Right cardiac atrium (tissue), 5 donors: ENCODE measurements at regions not wholly inside any gene's neighbourhood (a gene's known extent, or its start where the extent isn't known, plus 50 kb on each side); places are given as distances from the start of the nearest gene placed in this dataset.

ENCODE experiments used
- ATAC-seq, 2 donors: fragments of 200-7000 bp; cut with Tn5 transposase; one replicate each; pipeline versions ENCODE4 v1.8.0 to v1.9.1; 2020; ENCODE audit warnings: moderate library complexity in 2 of 2, mild to moderate bottlenecking in 1 of 2
- DNase-seq, 3 donors: peaks; one replicate each; pipeline ENCODE4 v3.0.0-alpha.2; 2020
- H3K27ac ChIP-seq: one replicate; pipeline ENCODE4 v1.5.1; 2013; ENCODE audit warnings: mild to moderate bottlenecking, low read length, control low read depth, moderate library complexity
- H3K27me3 ChIP-seq: one replicate; pipeline ENCODE4 v1.6.1; 2013; ENCODE audit not compliant: control insufficient read depth, insufficient read depth
- H3K4me1 ChIP-seq: one replicate; pipeline ENCODE4 v1.6.1; 2013; ENCODE audit warnings: low read length; ENCODE audit not compliant: control insufficient read depth, insufficient read depth
- H3K4me3 ChIP-seq: one replicate; pipeline ENCODE4 v1.5.1; 2013; ENCODE audit warnings: low read length, control low read depth
- H3K9me3 ChIP-seq: one replicate; pipeline ENCODE4 v1.6.1; 2013; ENCODE audit warnings: low read length; ENCODE audit not compliant: control insufficient read depth
- WGBS: extraction: QIAGEN DNeasy Blood & Tissue Kit; methylation state at CpG from one replicate; pipeline ENCODE4 v1.1.7; 2013; 5-methylcytosine and 5-hydroxymethylcytosine counted together
- intact Hi-C, 4 donors: fragments of 100-400 bp; cut with DNase I; formaldehyde crosslinking; loops; one replicate each; pipeline versions ENCODE4 v1.11.0 to v1.14.0; 2022 to 2023
- donor health status: healthy with polysubstance abuse.
- donor health status: DM: no; HTN: yes; CAD: no.
- donor health status: DM: no; HTN: no; CAD: no.
- donor health status: DM: no; HTN: yes; CAD: no; lungs with severe emphysema.
- donor health status: DM: yes; HTN: yes; CAD: no.

DNA sequence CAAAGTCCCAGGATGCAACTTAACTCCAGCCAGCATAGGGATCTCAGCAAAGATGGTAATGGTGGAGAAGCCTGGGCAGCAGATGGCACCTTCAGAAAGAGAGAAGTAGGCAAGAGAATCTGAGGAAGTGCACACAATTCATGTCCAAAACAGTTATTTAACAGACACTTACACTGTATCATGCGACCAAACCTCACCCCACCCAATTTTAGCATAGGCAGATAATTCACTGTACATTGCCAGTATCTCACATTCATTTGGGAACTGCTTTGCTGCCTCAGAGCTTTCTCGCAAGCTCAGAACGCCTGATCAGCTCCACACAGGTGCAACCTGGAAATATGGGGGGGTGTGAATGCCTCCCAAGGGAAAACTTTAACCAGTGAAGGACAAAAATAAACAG lies 143.0 kb upstream of the MAOA start:
- DNase-seq (no peak), ATAC-seq (no peak)
- no peaks in the 10 kb centered on the region for H3K9me3 ChIP-seq
- WGBS = 81% methylated on average over 3 of the region's 3 CpGs
- H3K27me3 ChIP-seq = no peaks in the 10 kb centered on the region
- intact Hi-C loops = no loop called here
- no peaks in the 10 kb centered on the region for H3K4me1 ChIP-seq
- H3K27ac ChIP-seq = no peak overlapping the region
- H3K4me3 ChIP-seq = no peak overlapping the region

DNA sequence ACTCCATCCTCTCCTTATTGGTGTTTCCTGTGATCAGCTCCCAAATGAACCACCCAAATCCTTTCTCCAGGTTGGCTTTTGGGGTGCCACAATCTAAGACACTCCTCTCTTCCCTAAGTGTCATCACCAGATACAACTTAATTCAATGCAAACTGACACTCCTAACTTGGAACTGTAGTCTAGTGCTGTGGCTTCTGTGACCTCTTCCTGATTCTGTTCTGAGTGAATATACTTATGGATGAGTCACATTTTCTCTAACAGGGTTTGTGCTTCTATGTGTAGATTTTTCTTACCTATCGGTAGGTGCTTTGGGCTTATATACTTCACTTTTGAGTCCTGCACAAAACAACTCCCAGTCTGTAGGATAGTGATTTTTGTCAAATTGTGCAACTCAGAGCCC lies 141.3 kb upstream of the MAOA start:
- no peaks in the 10 kb centered on the region for H3K4me1 ChIP-seq
- DNase-seq (no peak), ATAC-seq (no peak)
- no peak overlapping the region for H3K27ac ChIP-seq
- intact Hi-C loops = no loop called here
- 97% methylated on average over 1 of the region's 1 CpG for WGBS
- H3K27me3 ChIP-seq = no peaks in the 10 kb centered on the region
- H3K9me3 ChIP-seq = no peaks in the 10 kb centered on the region
- no peak overlapping the region for H3K4me3 ChIP-seq

DNA sequence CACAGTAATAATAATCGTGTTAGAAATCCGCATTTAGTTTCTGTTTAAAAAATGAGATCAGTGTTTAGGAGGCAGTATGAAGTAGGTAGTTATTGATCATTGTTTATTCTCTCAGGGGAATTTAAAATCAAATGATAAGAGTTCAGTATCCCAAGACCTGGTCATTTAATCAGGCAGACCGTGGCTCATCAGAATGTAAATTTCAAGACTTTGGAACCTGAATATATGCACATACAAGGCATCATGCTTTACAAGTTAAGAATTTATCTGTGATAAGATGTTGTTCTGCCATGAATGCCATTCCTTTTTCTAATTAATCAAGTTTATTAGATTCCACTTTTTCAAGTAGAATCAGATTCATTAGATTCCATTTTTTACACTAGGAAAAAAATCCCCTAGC lies 133.5 kb upstream of the MAOA start:
- no peaks in the 10 kb centered on the region for H3K4me1 ChIP-seq
- H3K27ac ChIP-seq = no peak overlapping the region
- intact Hi-C loops = no loop called here
- no peak overlapping the region for H3K4me3 ChIP-seq
- H3K27me3 ChIP-seq = no peaks in the 10 kb centered on the region
- DNase-seq (no peak), ATAC-seq (no peak)
- 88% methylated on average over 3 of the region's 3 CpGs for WGBS
- H3K9me3 ChIP-seq = no peaks in the 10 kb centered on the region

DNA sequence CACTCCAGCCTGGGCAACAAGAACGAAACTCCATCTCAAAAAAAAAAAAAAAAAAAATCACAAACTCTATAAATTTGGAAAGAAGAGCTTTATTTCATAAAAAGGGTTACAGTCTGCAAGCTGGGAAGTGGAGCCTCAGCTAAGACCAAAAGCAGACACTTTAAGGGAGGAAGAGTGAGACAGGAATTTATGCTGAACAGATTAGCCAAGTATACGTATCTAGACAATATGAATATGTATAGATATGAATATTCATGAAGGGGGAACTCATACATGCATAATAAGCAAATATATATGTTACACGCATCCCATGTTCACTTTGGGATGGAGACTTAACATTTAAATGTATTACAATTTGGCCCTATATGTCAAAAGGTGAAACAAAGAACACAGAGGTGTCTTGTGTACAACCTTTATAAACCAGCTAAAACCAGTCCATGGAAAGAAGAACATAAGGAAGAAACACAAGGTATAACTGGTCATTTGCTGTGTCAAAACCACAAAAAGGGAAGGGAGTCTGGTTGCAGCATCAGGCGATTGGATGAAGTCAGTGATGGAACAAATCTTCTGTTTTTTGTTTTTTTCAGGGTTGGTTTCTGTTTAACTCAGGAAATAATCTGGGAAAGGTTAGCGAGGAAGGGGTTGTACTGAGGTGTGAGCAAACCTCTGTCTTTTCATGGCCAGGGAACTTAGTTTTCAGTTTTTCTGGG lies 130.0 kb upstream of the MAOA start:
- H3K27ac ChIP-seq = no peak overlapping the region
- H3K9me3 ChIP-seq = no peaks in the 10 kb centered on the region
- H3K4me3 ChIP-seq = no peak overlapping the region
- no peaks in the 10 kb centered on the region for H3K4me1 ChIP-seq
- no peak for DNase-seq
- no peak for ATAC-seq
- 86% methylated on average over 5 of the region's 5 CpGs for WGBS
- intact Hi-C loops = no loop called here
- H3K27me3 ChIP-seq = no peaks in the 10 kb centered on the region

DNA sequence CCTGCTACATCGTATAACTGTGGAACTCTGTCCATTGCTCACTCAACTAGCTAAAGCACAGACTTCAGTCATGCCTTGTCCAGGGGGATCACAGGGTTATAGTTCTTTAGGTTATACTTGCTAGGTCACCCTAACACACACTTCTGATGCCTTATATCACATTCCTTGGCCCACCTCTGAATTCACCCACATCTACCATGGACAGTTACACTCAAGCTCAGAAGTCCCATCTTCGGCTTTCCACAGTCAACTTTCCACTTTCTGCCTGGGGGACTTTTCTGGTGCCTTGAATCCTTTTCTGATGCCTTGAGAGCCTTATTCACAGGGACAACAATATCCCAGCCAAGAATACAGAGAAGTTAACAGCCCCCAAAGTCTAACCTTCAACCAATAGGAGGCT lies 129.2 kb upstream of the MAOA start:
- Histone ChIP-seq H3K4me1 (no peaks in the 10 kb centered on the region), H3K27me3 (no peaks in the 10 kb centered on the region), H3K4me3 (no peak overlapping the region), H3K27ac (no peak overlapping the region), H3K9me3 (no peaks in the 10 kb centered on the region)
- ATAC-seq = no peak
- WGBS = 86% methylated on average over 2 of the region's 2 CpGs
- no peak for DNase-seq
- intact Hi-C loops = no loop called here

DNA sequence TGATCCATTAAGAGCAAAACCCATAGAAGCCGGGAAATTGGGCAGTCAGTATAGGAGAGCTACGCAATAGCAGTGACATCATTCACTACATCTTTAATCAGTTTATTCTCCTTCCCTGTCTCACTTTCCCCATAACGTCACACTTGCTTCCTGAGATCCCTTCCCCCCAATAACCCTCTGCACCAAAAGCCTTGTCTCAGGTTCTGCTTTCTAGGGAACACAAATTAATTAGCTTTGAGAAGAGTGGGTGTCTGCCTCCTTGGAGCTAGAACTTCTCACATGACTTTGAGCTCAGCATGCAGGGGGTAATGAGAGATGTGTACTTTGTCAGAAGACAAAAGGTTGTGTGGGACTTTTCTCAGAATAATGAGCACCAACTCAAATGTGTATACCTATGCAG lies 128.3 kb upstream of the MAOA start:
- no peak for ATAC-seq
- intact Hi-C loops = no loop called here
- H3K4me3 ChIP-seq = no peak overlapping the region
- H3K9me3 ChIP-seq = no peaks in the 10 kb centered on the region
- H3K27ac ChIP-seq = no peak overlapping the region
- no peaks in the 10 kb centered on the region for H3K4me1 ChIP-seq
- no peak for DNase-seq
- 78% methylated on average over 3 of the region's 3 CpGs for WGBS
- no peaks in the 10 kb centered on the region for H3K27me3 ChIP-seq

DNA sequence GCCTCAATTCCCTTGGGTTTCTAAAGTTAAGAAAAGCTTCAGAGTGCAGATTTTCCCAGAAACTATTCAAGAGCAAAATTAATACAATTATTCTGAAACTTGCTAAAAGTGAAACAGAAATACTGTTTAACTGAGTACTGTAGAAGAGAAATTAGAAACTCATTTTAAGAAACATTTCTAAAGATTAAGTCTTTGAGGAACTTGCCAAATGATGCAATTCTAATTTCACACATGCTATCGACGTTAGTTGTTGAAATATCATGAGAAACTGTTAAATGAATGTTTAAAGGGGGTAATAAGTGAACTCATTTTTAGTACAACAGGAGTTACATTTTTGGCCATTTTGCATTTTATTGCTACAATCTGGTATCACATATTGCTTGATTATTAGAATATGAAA lies 125.3 kb upstream of the MAOA start:
- Histone ChIP-seq H3K27ac (no peak overlapping the region), H3K4me1 (no peaks in the 10 kb centered on the region), H3K27me3 (no peaks in the 10 kb centered on the region), H3K9me3 (no peaks in the 10 kb centered on the region), H3K4me3 (no peak overlapping the region)
- no peak for ATAC-seq
- intact Hi-C loops = no loop called here
- WGBS = 60% methylated on average over 2 of the region's 2 CpGs
- DNase-seq = no peak

DNA sequence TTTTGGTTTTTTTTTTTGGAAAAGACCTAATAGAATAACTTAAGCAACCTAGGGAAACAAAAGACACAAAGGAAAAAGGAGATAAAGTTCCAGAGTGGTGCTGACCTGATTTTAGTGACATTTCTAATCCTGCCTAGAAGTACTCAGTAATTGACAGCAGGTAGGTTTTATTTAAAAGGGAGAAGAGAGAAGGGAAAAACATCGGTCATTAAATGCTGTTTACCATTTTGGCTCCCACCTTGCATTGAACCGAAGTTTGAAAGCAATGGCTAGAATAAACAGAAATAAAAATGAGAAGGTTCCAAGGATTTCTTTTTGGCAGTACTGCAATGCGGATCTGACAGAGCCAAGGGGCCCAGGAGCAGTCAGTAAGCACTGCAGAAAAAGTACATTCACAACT lies 115.8 kb upstream of the MAOA start:
- Histone ChIP-seq H3K4me3 (no peak overlapping the region), H3K4me1 (no peaks in the 10 kb centered on the region), H3K9me3 (no peaks in the 10 kb centered on the region), H3K27ac (no peak overlapping the region), H3K27me3 (no peaks in the 10 kb centered on the region)
- 79% methylated on average over 3 of the region's 3 CpGs for WGBS
- ATAC-seq (no peak), DNase-seq (no peak)
- intact Hi-C loops = no loop called here

DNA sequence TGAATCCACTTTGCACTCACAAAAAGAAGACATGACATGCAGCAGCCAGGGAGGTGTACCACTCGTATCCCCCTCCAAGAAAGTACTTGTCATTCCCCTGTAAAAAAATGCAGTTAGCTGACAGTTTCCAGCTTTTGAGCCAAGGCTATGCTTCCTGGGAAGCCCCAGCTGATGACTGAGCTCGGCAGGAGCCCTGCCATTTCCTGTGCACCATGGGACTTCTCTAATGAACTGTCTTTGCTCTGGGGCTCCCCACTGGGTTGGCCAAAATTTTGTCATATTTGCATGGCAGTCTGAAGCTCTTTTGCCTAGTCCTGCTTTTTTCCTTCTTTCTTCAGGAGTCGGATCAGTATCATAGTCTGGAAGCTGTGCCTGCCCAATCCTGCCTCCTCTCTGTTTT lies 104.5 kb upstream of the MAOA start:
- Histone ChIP-seq H3K9me3 (no peaks in the 10 kb centered on the region), H3K27me3 (no peaks in the 10 kb centered on the region), H3K4me3 (no peak overlapping the region), H3K27ac (no peak overlapping the region), H3K4me1 (no peaks in the 10 kb centered on the region)
- ATAC-seq (peak in 1 of 2 donors; percentile 57), DNase-seq (peak in 2 of 3 donors; percentile 10 to 33)
- intact Hi-C loops = loop anchor here in 1 of 4 donors (10.0 kb wide), 1 partner anchor 1747 kb away; no protein-coding TSS in a partner anchor
- WGBS = 32% methylated on average over 3 of the region's 3 CpGs

DNA sequence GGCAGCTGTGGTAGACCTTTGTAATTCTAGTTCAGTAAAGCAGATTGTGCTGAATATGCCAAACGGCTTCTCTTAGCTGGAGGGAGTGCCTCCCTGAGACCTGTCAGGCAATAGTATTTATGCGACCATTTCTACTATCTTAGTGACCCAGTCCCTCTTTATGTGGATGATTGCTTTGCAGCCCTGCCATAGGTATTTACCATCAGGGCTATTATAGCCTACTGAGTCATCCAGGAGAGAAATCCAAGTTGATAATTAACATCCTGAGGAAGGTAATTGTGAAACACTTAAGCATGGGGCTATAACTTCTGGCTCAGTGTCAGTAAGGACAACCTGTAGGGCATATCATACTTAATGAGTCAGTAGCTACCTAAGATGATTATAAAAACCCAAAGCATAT lies 103.9 kb upstream of the MAOA start:
- no peak overlapping the region for H3K4me3 ChIP-seq
- H3K27me3 ChIP-seq = no peaks in the 10 kb centered on the region
- WGBS = 18% methylated on average over 2 of the region's 2 CpGs
- H3K4me1 ChIP-seq = no peaks in the 10 kb centered on the region
- intact Hi-C loops = loop anchor here in 1 of 4 donors (10.0 kb wide), 1 partner anchor 1747 kb away; no protein-coding TSS in a partner anchor
- no peak for ATAC-seq
- H3K27ac ChIP-seq = no peak overlapping the region
- DNase-seq = no peak
- H3K9me3 ChIP-seq = no peaks in the 10 kb centered on the region

DNA sequence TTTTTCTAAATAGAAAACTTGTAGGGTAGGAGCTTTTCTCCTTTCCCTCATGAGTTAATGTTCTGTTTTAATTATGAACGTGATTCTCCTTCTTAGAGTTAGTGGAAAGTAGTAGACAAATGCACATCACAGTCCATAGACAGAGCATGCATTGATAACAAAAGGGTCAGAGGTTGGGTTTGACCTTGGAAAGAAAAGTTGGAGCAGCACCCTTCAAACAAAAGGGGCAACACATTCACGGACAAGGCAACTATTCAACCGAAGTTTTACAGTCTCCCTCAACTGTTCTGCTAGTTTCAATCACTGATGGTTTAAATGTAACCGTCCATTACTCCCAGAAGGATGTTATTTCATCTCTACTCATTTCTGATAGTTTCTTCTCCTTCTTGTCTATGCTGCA lies 103.4 kb upstream of the MAOA start:
- Histone ChIP-seq H3K27ac (no peak overlapping the region), H3K4me3 (no peak overlapping the region), H3K9me3 (no peaks in the 10 kb centered on the region), H3K4me1 (no peaks in the 10 kb centered on the region), H3K27me3 (no peaks in the 10 kb centered on the region)
- DNase-seq = no peak
- 79% methylated on average over 4 of the region's 4 CpGs for WGBS
- intact Hi-C loops = loop anchor here in 1 of 4 donors (10.0 kb wide), 1 partner anchor 1748 kb away; no protein-coding TSS in a partner anchor
- ATAC-seq = no peak

DNA sequence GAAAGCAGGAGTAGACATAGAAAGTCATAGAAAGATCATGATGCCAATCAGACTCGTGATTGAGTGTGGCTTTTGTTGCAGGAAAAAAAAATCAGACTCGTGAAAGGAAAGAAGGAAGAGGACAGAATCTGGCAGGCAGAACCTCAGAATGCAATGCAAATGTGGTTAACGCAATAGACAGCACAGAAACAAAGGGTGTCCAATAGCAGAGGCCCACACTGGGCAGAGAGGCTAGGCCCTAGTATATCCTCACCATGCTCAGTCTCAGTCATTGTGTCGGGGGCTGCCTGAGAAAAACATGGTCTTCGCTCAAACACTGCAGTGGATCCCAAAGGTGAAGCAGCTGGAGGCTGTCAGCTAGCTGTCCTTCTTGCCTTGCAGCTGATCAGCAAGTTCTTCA lies 102.8 kb upstream of the MAOA start:
- no peak for DNase-seq
- Histone ChIP-seq H3K4me3 (no peak overlapping the region), H3K9me3 (no peaks in the 10 kb centered on the region), H3K27me3 (no peaks in the 10 kb centered on the region), H3K27ac (no peak overlapping the region), H3K4me1 (no peaks in the 10 kb centered on the region)
- intact Hi-C loops = loop anchor here in 1 of 4 donors (10.0 kb wide), 1 partner anchor 1748 kb away; no protein-coding TSS in a partner anchor
- ATAC-seq = no peak
- 66% methylated on average over 5 of the region's 5 CpGs for WGBS
